GM12878 (cell line): ENCODE measurements at regions not wholly inside any gene's neighbourhood (a gene's known extent, or its start where the extent isn't known, plus 50 kb on each side); places are given as distances from the start of the nearest gene placed in this dataset.

ENCODE experiments used
- ATAC-seq: fragments of 200-7000 bp; cut with Tn5 transposase; 3 replicates; pipeline ENCODE4 v1.9.1; 2020; ENCODE audit warnings: mild to moderate bottlenecking, moderate library complexity
- BruUV-seq: library from RNA; stranded (reverse); fragments of 400-500 nt; replicated peaks from 2 replicates; lab custom pipeline; 2021; lab: Mats Ljungman, UMichigan
- CTCF ChIA-PET: fragments of 300-600 bp; sonication (Branson Sonifier 250); formaldehyde crosslinking; extraction: SDS; loops from one replicate; lab custom pipeline; 2021; ENCODE audit warnings: inconsistent platforms; lab: Yijun Ruan, JAX
- POLR2A ChIA-PET: fragments of 350-600 bp; formaldehyde crosslinking; extraction: SDS; loops from one replicate; lab custom pipeline; 2021; ENCODE audit warnings: inconsistent platforms; lab: Charles Lee
- RAD21 ChIA-PET: fragments of 300-600 bp; sonication (Branson Sonifier 250); formaldehyde crosslinking; loops from one replicate; lab custom pipeline; 2023; ENCODE audit warnings: antibody characterized with exemption; ENCODE audit not compliant: unreplicated experiment; lab: Charles Lee
- SMC1A ChIA-PET: fragments of 300-600 bp; sonication (Branson Sonifier 250); formaldehyde crosslinking; loops from one replicate; lab custom pipeline; 2023; ENCODE audit not compliant: unreplicated experiment, uncharacterized antibody; lab: Charles Lee
- DNase-seq: peaks from one replicate; pipeline ENCODE4 v3.0.0-alpha.2; 2011; ENCODE audit warnings: low read depth, low spot score
- FAIRE-seq: peaks from 3 replicates; lab custom pipeline; 2011; peaks lifted over from hg19 to GRCh38; lab: Jason Lieb, UNC
- H2AFZ ChIP-seq: 2 replicates; pipeline ENCODE4 v1.6.0; 2011; ENCODE audit warnings: low read depth, low read length, control low read depth; ENCODE audit not compliant: control insufficient read depth
- H3K27ac ChIP-seq: 2 replicates; pipeline ENCODE4 v1.5.1; 2011; ENCODE audit warnings: control low read depth; ENCODE audit not compliant: control insufficient read depth, insufficient read depth
- H3K27me3 ChIP-seq, 2 experiments: replicated peaks in 1 of 2; 2 replicates each; pipeline versions ENCODE4 v1.6.0 to v1.6.1; 2011; ENCODE audit warnings: low read length in 1 of 2; ENCODE audit not compliant: control insufficient read depth in 2 of 2, insufficient read depth in 2 of 2
- H3K36me3 ChIP-seq, 2 experiments: 2 replicates each; pipeline ENCODE4 v1.5.1; 2011; ENCODE audit warnings: low read length in 1 of 2; ENCODE audit not compliant: control insufficient read depth in 2 of 2, insufficient read depth in 2 of 2
- H3K4me1 ChIP-seq: 2 replicates; pipeline ENCODE4 v1.6.1; 2011; ENCODE audit warnings: mild to moderate bottlenecking, low read length, moderate library complexity, mixed read lengths; ENCODE audit not compliant: control insufficient read depth, insufficient read depth
- H3K4me2 ChIP-seq: 2 replicates; pipeline ENCODE4 v1.6.0; 2011; ENCODE audit warnings: control low read depth; ENCODE audit not compliant: control insufficient read depth, insufficient read depth
- H3K4me3 ChIP-seq: fragments of 200-600 bp; sonication (generic); 2 replicates; pipeline ENCODE4 v1.5.1; 2016
- H3K79me2 ChIP-seq: 2 replicates; pipeline ENCODE4 v1.6.0; 2011; ENCODE audit warnings: low read length; ENCODE audit not compliant: control insufficient read depth, insufficient read depth
- H3K9ac ChIP-seq: 2 replicates; pipeline ENCODE4 v1.8.0; 2011; ENCODE audit warnings: low read length, control low read depth, mixed read lengths; ENCODE audit not compliant: control insufficient read depth, insufficient read depth
- H3K9me3 ChIP-seq: replicated peaks from 3 replicates; pipeline ENCODE4 v1.5.1; 2011; ENCODE audit warnings: mild to moderate bottlenecking, low read length; ENCODE audit not compliant: control insufficient read depth, insufficient read depth
- H4K20me1 ChIP-seq: 2 replicates; pipeline ENCODE4 v1.6.0; 2011; ENCODE audit not compliant: control insufficient read depth, insufficient read depth
- ATF3 ChIP-seq: IDR thresholded peaks from 2 replicates; pipeline ENCODE4 v1.6.1; 2011; ENCODE audit warnings: low read depth, mild to moderate bottlenecking, low read length, moderate library complexity, borderline replicate concordance; ENCODE audit errors: extremely low read depth
- CBX5 ChIP-seq: sonication (generic); IDR thresholded peaks from 2 replicates; pipeline ENCODE4 v1.6.1; 2016; ENCODE audit warnings: low read depth, moderate library complexity, mild to moderate bottlenecking, inconsistent platforms
- FOXK2 ChIP-seq: fragments of 450-650 bp; IDR thresholded peaks from 2 replicates; pipeline ENCODE4 v1.6.1; 2017; ENCODE audit warnings: mild to moderate bottlenecking, moderate library complexity
- MTA3 ChIP-seq: IDR thresholded peaks from 2 replicates; pipeline ENCODE4 v1.6.1; 2012; ENCODE audit warnings: low read length, inconsistent platforms, borderline replicate concordance
- NR2C1 ChIP-seq: fragments of 450-650 bp; IDR thresholded peaks from 2 replicates; pipeline ENCODE4 v1.6.1; 2017; ENCODE audit warnings: antibody characterized with exemption, mild to moderate bottlenecking, moderate library complexity
- NR2C2 ChIP-seq: IDR thresholded peaks from 2 replicates; pipeline ENCODE4 v1.6.1; 2011; ENCODE audit warnings: borderline replicate concordance, low read depth; ENCODE audit not compliant: control insufficient read depth, insufficient read length
- NR2F1 ChIP-seq: fragments of 450-650 bp; conservative IDR thresholded peaks from 2 replicates; pipeline ENCODE4 v1.6.1; 2017; ENCODE audit warnings: mild to moderate bottlenecking
- SMARCA5 ChIP-seq: fragments of 450-650 bp; IDR thresholded peaks from 2 replicates; pipeline ENCODE4 v1.6.1; 2017; ENCODE audit warnings: mild to moderate bottlenecking
- SPI1 ChIP-seq: IDR thresholded peaks from 2 replicates; pipeline ENCODE4 v1.6.1; 2011; ENCODE audit warnings: low read depth, mild to moderate bottlenecking, low read length, moderate library complexity, borderline replicate concordance; ENCODE audit not compliant: insufficient read depth
- TBL1XR1 ChIP-seq: IDR thresholded peaks from 2 replicates; pipeline ENCODE4 v1.6.1; 2012; ENCODE audit warnings: low read depth, low read length, improper control_type of control experiment
- WRNIP1 ChIP-seq: IDR thresholded peaks from 2 replicates; pipeline ENCODE4 v1.6.1; 2011; ENCODE audit warnings: low read depth, low read length, improper control_type of control experiment, borderline replicate concordance
- YBX1 ChIP-seq: fragments of 450-650 bp; IDR thresholded peaks from 2 replicates; pipeline ENCODE4 v1.6.1; 2016; ENCODE audit warnings: antibody characterized with exemption
- ZZZ3 ChIP-seq: IDR thresholded peaks from 2 replicates; pipeline ENCODE4 v1.6.1; 2011; ENCODE audit warnings: low read depth; ENCODE audit not compliant: control insufficient read depth, insufficient read length
- WGBS: methylation state at CpG from one replicate; pipeline ENCODE4 v1.1.6; 2016; ENCODE audit warnings: low lambda C conversion rate; ENCODE audit not compliant: insufficient replicate concordance, insufficient coverage; ENCODE audit errors: missing lambda C conversion rate; 5-methylcytosine and 5-hydroxymethylcytosine counted together
- in situ Hi-C: fragments of 300-500 bp; cut with MboI; formaldehyde crosslinking; loops from 9 replicates; pipeline ENCODE4 v1.14.3; 2018; ENCODE audit warnings: mixed read lengths
- intact Hi-C: fragments of 100-400 bp; cut with micrococcal nuclease; formaldehyde crosslinking; loops from one replicate; pipeline ENCODE4 v1.14.2; 2022; ENCODE audit not compliant: unreplicated experiment

GRCh38 chr17:73870068-73870467 is 225.8 kb upstream of the SDK2 start:
- H3K27ac ChIP-seq: no peak overlapping the region
- no peaks in the 10 kb centered on the region for H3K36me3 ChIP-seq
- no peaks in the 10 kb centered on the region; the same call in 2 of the 3 replicates for H3K9me3 ChIP-seq
- ChIA-PET SMC1A (no interaction called here), POLR2A (no interaction called here), RAD21 (no interaction called here), CTCF (no interaction called here)
- no peak overlapping the region for H3K4me2 ChIP-seq
- WGBS: 59% methylated on average over 6 of the region's 6 CpGs
- H4K20me1 ChIP-seq: no peaks in the 10 kb centered on the region
- H3K4me3 ChIP-seq: no peak overlapping the region
- intact Hi-C loops: no loop called here
- no peaks in the 10 kb centered on the region; a peak in 1 of 4 replicates for H3K27me3 ChIP-seq
- H2AFZ ChIP-seq: no peak overlapping the region
- H3K4me1 ChIP-seq: peaks cover 5% of the 10 kb centered on the region; the same call in 1 of the 2 replicates
- H3K9ac ChIP-seq: no peak overlapping the region
- ATAC-seq (no peak), FAIRE-seq (no peak), DNase-seq (no peak)
- no TSS peak for BruUV-seq
- in situ Hi-C loops: no loop called here
- no peak for TF ChIP-seq CBX5
- TF ChIP-seq NR2F1: no peak
- no peak for TF ChIP-seq TBL1XR1
- TF ChIP-seq FOXK2: no peak
- no peak for TF ChIP-seq NR2C2
- no peak for TF ChIP-seq SPI1
- TF ChIP-seq YBX1: no peak
- TF ChIP-seq ATF3: no peak
- TF ChIP-seq NR2C1: no peak
- no peak for TF ChIP-seq WRNIP1
- no peak for TF ChIP-seq ZZZ3
- no peak for TF ChIP-seq MTA3
- TF ChIP-seq SMARCA5: no peak
- no peaks in the 10 kb centered on the region for H3K79me2 ChIP-seq
